HEK293 (cell line): ENCODE measurements at regions not wholly inside any gene's neighbourhood (a gene's known extent, or its start where the extent isn't known, plus 50 kb on each side); places are given as distances from the start of the nearest gene placed in this dataset.

ENCODE experiments used
- TF ChIP-seq, protein P1 (sequence below): fragments of 450-650 bp; formaldehyde crosslinking; IDR thresholded peaks from 2 replicates; pipeline ENCODE4 v1.5.1; 2016; ENCODE audit warnings: missing biosample characterization, missing genetic modification characterization
- TF ChIP-seq, protein P2 (sequence below): fragments of 450-650 bp; formaldehyde crosslinking; IDR thresholded peaks from 2 replicates; pipeline ENCODE4 v1.5.1; 2016; ENCODE audit warnings: missing biosample characterization, missing genetic modification characterization
- TF ChIP-seq, protein P3 (sequence below): fragments of 450-650 bp; formaldehyde crosslinking; IDR thresholded peaks from 2 replicates; pipeline ENCODE4 v1.5.1; 2016; ENCODE audit warnings: missing biosample characterization, missing genetic modification characterization, borderline replicate concordance

DNA sequence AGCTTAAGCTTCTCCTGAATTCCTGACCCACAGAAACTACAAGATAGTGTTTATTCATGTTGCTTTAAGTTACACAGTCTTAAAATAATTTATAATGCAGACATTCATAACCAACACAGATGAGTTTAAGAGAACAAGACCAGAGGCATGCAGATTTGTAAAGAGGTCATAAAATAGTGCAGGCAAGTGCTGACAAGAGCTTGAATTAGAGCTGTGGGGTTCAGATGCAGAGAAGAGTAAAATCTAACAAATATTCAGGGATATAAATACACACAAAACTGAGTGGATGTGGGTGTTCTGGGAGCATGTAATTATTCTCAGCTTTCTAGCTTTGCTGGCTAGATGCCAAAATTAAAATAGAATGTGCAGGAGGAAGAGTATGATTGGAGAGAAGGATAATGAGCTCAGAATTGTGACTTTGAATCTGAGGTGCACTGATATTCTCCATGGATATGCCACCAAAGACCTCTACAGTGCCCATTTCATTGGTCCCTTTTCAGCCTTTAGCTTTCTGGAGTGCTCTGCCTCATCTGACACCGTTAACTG, 291.9 kb upstream of the SGK1 start:
- TF ChIP-seq, protein P1, sequence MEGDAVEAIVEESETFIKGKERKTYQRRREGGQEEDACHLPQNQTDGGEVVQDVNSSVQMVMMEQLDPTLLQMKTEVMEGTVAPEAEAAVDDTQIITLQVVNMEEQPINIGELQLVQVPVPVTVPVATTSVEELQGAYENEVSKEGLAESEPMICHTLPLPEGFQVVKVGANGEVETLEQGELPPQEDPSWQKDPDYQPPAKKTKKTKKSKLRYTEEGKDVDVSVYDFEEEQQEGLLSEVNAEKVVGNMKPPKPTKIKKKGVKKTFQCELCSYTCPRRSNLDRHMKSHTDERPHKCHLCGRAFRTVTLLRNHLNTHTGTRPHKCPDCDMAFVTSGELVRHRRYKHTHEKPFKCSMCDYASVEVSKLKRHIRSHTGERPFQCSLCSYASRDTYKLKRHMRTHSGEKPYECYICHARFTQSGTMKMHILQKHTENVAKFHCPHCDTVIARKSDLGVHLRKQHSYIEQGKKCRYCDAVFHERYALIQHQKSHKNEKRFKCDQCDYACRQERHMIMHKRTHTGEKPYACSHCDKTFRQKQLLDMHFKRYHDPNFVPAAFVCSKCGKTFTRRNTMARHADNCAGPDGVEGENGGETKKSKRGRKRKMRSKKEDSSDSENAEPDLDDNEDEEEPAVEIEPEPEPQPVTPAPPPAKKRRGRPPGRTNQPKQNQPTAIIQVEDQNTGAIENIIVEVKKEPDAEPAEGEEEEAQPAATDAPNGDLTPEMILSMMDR (tag by site-specific recombination) = no peak
- TF ChIP-seq, protein P2, sequence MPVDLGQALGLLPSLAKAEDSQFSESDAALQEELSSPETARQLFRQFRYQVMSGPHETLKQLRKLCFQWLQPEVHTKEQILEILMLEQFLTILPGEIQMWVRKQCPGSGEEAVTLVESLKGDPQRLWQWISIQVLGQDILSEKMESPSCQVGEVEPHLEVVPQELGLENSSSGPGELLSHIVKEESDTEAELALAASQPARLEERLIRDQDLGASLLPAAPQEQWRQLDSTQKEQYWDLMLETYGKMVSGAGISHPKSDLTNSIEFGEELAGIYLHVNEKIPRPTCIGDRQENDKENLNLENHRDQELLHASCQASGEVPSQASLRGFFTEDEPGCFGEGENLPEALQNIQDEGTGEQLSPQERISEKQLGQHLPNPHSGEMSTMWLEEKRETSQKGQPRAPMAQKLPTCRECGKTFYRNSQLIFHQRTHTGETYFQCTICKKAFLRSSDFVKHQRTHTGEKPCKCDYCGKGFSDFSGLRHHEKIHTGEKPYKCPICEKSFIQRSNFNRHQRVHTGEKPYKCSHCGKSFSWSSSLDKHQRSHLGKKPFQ = no peak
- TF ChIP-seq, protein P3, sequence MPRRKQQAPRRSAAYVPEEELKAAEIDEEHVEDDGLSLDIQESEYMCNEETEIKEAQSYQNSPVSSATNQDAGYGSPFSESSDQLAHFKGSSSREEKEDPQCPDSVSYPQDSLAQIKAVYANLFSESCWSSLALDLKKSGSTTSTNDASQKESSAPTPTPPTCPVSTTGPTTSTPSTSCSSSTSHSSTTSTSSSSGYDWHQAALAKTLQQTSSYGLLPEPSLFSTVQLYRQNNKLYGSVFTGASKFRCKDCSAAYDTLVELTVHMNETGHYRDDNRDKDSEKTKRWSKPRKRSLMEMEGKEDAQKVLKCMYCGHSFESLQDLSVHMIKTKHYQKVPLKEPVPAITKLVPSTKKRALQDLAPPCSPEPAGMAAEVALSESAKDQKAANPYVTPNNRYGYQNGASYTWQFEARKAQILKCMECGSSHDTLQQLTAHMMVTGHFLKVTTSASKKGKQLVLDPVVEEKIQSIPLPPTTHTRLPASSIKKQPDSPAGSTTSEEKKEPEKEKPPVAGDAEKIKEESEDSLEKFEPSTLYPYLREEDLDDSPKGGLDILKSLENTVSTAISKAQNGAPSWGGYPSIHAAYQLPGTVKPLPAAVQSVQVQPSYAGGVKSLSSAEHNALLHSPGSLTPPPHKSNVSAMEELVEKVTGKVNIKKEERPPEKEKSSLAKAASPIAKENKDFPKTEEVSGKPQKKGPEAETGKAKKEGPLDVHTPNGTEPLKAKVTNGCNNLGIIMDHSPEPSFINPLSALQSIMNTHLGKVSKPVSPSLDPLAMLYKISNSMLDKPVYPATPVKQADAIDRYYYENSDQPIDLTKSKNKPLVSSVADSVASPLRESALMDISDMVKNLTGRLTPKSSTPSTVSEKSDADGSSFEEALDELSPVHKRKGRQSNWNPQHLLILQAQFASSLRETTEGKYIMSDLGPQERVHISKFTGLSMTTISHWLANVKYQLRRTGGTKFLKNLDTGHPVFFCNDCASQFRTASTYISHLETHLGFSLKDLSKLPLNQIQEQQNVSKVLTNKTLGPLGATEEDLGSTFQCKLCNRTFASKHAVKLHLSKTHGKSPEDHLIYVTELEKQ = no peak
